Stimulated activated naive CD4-positive, alpha-beta T cell treated with Interleukin-2 at 50 U/mL for 16 hours (primary cell): ENCODE measurements at regions not wholly inside any gene's neighbourhood (a gene's known extent, or its start where the extent isn't known, plus 50 kb on each side); places are given as distances from the start of the nearest gene placed in this dataset.
A peak's percentile ranks its signal among the peaks of the same experiment; 100 is the strongest.

ENCODE experiments used
- DNase-seq: peaks from one replicate; lab custom pipeline; 2025; lab: John Stamatoyannopoulos, UW

DNA sequence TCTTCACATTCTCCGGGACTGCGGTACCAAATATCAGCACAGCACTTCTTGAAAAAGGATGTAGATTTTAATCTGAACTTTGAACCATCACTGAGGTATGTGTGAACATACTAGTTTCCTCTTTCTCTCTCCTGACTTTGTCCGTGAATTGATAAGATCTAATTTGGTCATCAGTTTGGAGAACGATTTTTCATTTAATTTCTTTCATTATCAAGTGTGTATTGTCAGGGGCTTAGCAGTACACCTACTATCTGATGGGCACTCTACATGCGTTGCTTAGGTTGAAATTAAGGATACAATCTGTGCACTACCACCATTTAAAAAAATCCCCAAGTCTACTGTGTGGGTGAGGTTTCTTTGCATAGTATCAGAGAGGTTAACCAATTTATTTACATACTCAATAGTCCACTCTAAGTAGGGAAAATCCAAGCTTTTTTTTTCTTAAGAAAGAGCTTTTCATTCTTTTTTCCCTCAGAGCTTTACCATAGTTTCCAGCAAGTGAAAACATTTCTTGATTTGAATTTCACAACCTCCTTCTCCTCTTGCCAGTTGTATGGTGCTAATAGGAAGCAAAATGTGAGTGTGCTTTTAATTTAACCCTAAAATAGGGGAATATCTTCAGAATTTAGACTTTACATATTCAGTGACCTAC, 105.4 kb upstream of the ESR1 start:
- DNase-seq: no peak

- DNase-seq: no peak
Measured at GRCh38 chr6:151702851-151703658, 104.4 kb upstream of the ESR1 start.

DNA sequence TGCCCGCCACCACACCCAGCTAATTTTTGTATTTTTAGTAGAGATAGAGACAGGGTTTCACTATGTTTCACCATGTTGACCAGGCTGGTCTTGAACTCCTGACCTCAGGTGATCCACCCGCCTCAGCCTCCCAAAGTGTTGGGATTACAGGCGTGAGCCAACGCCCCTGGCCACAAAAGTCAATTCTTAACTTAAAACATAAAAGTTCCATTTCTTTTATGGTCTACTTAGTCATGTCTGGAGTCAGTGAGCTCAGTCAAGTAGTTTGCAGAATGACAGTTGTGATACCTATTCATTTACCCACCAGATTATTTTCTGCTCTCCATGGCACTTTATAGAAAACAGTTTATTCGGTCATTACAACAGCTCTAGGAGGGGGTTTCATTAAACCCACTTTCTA, 103.1 kb upstream of the ESR1 start:
- peak; percentile 29 for DNase-seq

DNA sequence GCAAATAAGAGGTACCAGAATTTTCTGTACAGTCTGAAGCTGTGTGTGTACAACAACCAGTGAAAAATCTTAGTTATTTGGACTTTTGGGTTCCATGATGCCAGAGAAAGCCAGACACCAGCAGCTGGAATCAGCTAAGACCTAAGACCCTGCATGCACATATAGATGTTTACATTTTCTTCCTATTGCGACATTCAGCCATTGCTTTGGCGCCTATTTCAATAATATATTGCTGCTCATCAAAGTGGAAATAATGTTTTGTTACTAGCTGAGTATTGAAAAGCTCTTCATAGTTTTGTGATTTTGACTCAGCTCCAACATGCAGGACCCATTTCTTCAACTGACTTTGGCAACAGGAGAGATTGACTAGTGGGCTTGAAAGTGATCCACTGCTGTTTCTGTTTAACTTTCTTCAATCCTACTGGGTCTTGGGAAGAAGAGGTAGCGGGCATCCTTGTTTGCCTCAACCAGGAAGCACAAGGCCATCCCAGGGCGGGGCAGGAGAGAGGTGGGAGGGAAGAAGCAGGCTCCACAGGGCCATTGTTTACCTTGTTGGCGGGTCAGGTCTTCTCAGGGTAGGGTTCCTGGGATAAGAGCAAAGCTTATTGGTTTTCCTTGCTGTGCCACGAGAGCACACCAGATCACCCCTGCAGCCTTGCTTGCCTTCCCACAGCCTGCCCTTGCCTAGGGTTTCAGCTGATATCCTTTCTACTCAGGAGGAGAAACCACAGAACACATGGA, 101.3 kb upstream of the ESR1 start:
- no peak for DNase-seq

- no peak for DNase-seq
Measured at GRCh38 chr6:151709329-151709728, 98.2 kb upstream of the ESR1 start.

DNA sequence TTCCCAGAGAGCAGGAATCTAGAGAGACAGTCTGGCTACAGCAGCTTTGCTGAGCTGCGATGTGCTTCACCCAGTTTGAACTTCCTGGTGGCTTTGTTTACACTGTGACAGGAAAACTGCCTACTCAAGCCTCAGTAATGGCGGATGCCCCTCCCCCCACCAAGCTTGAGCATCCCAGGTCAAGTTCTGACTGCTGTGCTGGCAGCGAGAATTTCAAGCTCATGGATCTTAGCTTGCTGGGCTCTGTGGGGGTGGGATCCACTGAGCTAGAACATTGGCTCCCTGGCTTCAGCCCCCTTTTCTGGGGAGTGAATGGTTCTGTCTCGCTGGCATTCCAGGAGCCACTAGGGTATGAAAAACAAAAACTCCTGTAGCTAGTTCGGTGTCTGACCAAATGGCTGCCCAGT, 91.0 kb upstream of the ESR1 start:
- no peak for DNase-seq

DNA sequence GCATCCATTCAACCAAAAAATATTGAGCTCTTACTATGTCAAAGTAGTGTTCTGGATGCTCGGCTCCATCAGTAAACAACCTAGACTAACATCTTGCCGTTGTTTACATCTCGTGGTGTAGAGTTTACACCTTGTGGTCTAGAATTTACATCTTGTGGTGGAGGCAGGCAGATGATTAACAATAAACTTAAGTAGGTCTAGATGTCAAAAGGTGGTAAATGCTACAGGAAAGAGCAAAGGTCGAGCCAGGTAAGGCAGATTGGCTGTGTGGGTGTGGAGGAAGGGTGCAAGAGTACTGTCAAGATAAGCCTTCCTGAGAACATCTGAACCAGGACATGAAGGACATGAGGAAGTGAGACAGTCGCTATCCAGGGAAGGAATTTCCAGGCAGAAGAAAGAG, 88.4 kb upstream of the ESR1 start:
- DNase-seq: no peak

GRCh38 chr6:151721146-151721545, 86.3 kb upstream of the ESR1 start:
- DNase-seq: no peak

- DNase-seq: no peak
Measured at GRCh38 chr6:151721671-151722070, 85.8 kb upstream of the ESR1 start.

GRCh38 chr6:151722342-151722741, 85.1 kb upstream of the ESR1 start:
- no peak for DNase-seq

DNA sequence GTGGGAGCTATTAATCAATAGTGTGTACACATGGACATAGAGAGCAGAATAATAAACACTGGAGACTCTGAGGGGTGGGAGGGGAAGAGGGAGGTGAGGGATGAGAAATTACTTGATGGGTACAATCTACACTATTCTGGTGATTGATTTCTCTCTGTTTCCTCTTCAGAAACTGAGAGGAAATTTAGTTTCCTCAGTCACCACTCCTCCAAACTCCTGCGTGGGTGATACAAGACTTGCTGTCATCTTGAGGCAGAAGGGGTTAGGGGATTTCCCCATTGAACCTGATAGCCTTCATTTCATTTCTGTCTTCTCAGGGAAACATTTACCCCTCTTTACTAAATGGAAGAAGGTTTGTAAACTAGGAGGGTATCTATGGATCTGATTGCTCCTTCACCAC, 84.3 kb upstream of the ESR1 start:
- peak; percentile 64 for DNase-seq

- no peak for DNase-seq
Measured at GRCh38 chr6:151729829-151730495, 77.5 kb upstream of the ESR1 start.

DNA sequence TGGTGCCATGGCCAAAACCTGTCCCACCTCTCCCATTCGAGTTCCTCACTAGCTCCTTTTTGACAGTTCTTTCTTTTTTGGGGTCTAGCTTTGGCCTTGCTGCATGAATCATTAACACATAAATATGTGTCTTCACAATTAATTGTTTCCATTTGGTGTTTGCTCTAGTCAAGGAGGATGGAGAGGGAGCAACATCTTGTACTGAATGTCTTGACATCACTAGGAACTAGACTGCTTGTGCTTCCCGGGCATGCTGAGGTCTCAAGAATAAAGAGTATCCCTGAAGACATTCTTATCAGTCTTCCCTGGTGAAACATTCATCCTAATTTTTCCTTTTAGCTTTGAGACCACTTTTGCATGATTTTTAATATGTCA, 77.0 kb upstream of the ESR1 start:
- DNase-seq: no peak

DNA sequence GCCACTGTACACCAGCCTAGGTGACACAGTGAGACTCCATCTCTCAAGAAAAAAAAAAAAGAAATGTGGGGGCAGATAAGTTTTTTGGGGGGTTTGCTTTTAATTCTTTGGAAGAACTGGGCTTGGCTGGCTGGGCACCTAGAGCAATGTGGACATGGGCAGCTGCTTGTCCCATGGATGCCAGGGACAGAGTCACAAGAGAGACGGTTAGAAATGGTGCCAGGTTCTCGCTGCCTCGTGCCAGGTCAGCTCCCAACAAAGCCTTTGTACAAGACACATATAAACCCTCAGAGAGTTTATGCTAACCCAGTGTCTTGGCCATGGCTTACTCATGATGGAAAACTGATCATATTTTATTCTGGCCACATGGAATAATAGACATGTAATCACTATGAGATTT, 76.2 kb upstream of the ESR1 start:
- DNase-seq: no peak

DNA sequence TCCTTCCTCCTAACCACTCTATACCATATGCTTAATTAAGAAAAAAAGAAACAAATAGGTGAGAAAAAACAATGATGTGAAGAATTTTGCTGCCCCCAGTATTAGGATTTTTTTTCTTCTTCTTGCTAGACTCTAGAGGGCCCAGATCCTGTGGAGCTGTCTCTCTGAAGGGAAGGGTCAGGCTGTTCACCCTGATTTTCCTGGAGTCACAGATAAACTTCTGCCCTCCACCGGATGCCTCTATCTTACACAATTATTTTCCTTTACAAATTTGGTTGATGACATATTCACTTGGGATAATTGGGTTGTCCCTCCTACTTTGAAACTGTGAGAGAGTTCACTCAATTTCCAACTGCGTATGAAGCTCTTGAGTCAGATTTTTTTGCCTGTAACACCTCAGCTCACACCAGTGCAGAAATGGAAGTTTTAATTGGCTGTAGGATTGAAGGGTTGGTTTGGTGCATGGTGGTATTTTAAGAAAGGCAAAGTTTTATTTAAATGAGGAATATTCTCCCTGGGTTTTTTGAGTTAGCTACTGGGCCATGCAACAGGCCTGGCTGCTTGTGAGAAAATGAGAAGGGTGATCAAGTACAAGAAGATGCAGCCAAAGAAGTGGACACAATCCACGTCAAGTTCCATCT, 73.7 kb upstream of the ESR1 start:
- DNase-seq: no peak

DNA sequence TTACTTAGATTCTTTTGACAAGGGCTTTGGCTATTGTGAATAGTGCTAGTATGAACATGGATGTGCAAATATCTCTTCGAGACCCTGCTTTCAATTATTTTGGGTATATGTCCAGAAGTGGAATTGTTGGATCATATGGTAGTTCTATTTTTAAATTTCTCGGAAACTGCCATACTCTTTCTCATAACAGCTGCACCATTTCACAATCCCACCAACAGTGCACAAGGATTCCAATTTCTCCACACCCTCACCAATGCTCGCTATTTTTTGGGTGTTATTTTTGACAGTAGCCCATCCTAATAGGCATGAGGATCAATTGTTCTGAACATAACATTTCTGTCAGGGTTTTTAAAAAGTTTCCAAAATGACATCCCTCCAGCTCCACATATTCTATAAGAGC, 69.2 kb upstream of the ESR1 start:
- DNase-seq: no peak

DNA sequence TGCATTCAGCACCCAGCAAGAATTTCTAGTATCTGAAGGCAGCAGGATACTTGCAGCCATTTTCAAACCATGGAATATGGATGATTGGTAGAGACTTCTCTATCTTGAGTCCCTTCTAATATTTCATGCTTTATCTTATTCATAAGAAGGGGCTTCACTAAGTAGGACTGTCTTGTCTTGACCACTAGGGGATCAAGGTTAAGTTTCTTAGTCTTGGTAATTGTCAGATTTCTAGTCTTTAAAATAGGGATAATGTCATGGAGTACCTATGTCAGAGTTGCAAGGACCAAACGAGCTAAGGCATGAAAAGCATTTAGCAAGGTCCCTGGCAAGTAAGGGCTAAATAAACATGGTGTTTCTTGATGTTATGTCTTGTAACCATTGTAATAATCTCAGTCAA, 68.5 kb upstream of the ESR1 start:
- DNase-seq: no peak

- no peak for DNase-seq
Measured at GRCh38 chr6:151740820-151741219, 66.7 kb upstream of the ESR1 start.

GRCh38 chr6:151747896-151748295, 59.6 kb upstream of the ESR1 start:
- DNase-seq: no peak

DNA sequence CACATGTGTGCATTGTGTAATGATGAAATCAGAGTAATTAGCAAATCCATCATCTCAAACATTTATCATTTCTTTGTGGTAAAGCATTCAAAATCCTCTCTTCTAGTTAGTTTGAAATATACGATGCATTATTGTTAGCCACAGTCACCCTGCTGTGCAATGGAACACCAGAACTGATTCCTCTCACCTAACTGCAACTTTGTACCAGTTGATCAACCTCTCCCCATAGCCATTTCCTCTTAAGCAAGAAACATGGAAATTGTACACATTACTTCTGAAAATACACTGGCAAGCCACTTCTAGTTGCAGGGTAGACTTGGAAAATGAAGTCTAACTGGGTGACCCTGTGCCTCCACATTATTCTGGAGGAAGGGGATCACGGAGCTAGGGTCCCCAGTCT, 58.1 kb upstream of the ESR1 start:
- no peak for DNase-seq

GRCh38 chr6:151753581-151753980, 53.9 kb upstream of the ESR1 start:
- DNase-seq: no peak

- no peak for DNase-seq
Measured at GRCh38 chr6:151757506-151757955, 50.0 kb upstream of the ESR1 start.
